T-helper 2 cell (primary cell): ENCODE measurements at regions not wholly inside any gene's neighbourhood (a gene's known extent, or its start where the extent isn't known, plus 50 kb on each side); places are given as distances from the start of the nearest gene placed in this dataset.
A peak's percentile ranks its signal among the peaks of the same experiment; 100 is the strongest.

Experiments
- DNase-seq, 5 experiments: peaks; one replicate each; pipeline versions ENCODE4 v3.0.0 to v3.0.0-alpha.2; 2012 to 2022

- no peak for DNase-seq
These were observed 53.1 kb upstream of the TRIM67 start for GRCh38 chr1:231108516-231109302.

- DNase-seq = no peak
These were observed 54.1 kb upstream of the TRIM67 start for GRCh38 chr1:231107600-231108326.

DNA sequence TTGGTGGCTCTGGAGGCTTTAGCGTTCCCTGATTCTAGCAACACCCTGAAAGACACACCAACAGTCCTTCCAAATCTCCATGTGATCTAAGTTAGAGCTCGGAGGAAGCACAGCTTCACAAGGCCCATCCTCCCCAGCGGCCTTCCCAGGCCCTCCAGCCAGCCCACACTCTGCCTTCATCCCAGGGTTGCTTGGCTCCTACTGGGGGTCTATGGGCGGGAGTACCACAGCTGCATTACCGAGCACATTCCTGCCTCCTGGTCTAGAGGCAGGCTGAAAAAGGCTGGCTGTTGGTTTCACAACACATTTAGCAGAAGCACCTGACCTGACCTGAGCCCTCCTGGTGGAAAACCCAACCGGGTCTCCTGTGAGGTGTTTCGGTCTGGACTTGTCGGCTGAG lies 54.7 kb upstream of the TRIM67 start:
- DNase-seq = no peak

DNA sequence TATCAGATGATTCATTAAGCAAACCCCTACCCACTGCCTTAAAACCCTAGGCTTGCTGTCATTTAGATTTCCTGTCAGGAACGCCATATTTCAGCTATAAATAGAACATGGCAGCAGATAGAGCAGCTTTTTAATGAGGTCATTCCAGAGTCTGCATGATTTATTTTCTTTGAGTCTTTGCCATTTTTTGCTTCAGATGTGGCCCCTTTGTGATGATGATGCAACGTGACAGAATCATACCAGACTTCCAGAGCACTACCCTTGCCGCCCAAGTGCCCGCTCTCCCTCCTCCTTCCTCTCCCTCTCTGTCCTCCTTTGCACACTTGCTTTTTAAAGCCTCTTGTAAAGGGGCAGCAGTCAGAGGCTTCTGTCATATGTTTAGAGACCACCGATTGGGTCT lies 55.5 kb upstream of the TRIM67 start:
- DNase-seq = no peak

DNA sequence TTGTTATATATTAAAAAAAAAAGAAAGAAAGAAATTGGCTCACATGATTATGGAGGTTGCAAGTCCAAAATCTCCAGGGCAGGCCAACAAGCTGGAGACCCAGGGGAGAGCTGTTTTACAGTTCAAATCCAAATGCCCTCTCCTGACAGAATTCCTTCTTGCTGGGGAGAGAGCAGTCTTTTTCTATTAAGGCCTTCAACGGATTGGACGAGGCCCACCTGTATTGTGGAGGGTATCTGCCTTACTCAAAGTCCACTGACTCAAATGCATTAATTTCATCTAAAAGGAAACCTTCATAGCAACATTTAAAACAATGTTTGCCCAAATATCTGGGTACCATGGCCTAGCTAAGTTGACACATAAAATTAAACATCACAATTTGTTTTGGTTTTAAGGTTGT lies 56.9 kb upstream of the TRIM67 start:
- no peak for DNase-seq

- DNase-seq = no peak
These were observed 57.9 kb upstream of the TRIM67 start for GRCh38 chr1:231103961-231104360.

DNA sequence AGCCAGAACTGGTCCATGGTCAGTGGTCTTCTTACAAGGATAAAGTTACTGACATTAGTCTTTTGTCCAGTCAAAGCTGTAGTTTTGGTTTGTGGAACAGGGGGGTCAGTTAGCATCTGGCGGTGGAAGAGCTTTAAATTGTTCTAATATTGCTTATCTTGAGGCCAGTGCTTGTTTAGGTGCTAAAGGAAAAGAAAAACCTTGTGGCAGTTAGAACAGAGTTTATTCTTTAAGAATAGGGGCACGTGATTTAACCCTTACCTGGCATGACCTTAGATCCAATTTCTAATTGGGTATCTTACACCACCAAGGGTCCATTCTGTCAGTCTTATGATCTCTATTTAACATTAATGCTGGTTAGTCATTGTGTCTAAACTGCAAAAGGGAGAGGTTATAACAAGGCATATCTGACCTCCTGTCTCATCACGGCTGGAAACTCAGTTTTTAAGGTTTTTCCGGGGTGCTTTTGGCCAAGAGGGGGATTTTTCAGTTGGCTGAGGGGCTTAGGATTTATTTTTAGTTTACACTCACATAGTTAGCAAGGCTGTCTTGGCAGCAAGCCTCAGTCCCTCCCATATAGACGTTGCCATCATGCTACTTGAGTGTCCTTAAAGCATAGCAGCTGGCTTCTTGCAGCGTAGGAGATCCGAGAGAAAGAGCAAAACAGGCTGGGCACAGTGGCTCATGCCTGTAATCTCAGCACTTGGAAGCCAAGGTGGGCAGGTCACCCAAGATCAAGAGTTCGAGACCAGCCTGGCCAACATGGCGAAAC lies 60.1 kb upstream of the FAM89A start:
- no peak for DNase-seq

DNA sequence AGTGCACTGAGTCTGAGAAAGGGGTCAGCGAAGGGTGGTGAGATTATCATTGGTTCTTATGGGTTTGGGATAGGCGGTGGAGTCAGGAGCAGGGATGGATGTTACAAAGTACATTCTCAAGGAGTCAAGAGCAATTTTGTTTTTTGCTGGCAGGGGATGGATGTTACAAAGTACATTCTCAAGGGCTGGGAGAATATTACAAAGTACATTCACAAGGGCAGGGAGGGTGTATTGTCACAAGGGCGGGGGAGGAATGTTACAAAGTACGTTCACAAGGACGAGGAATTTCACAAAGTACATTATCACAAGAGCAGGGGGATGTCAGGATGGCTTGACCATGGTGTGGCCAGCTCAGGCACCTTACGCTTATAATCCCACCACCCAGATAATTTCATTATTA lies 59.3 kb upstream of the FAM89A start:
- DNase-seq = no peak

GRCh38 chr1:231095595-231095994 lies 55.5 kb upstream of the FAM89A start:
- no peak for DNase-seq

DNA sequence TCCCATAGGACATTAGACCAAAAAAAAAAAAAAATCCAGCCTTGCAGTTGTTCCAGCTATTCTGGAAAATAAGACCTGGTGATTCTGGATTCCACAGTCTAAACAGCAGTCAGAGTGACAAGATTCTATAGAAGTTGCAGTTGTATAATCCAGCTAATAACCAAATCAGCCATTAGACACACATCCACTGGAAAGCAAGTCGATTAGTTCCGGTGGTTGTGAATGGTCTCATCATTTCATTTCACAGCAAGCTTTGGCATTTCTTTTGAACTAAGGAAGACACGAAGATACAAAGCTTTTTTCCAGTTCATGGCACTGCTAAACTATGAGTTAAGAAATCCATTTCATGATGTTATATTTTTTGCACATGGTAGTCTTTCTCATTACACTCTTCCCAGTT lies 54.4 kb upstream of the FAM89A start:
- DNase-seq = no peak

DNA sequence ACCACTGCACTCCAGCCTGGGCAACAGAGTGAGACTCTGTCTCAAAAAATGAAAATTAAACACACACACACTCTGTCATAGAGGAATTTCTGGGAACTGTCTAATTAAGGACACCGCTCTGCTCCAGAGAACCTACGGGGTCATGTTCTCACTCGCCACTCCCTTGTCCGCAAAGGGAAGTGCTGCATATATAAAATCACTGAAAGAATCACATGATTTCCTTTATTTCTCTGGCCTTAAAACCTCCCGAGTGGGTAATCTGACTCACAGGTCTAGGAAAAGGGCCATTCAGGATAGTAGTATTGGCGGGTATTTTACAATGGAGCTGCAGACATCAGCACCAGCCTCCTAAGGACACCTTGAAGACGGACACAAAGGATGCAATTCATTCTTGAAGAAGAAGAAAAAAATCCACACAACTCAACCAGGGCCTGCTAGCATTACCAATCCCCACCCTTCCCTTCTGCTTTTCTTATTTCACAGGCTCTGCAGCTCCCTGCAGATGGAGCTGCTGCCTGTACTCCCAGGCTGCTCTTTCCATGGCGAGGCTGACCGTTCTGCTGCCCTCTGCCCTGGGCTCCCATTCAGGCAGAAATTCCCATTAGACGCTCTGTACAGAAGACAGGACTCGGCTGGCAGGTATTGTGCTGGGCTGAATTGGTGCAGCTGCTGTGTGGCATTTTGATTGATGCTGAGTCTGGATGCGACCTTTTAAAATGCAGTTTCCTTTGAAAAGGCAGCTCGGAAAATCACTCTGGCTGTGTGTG lies 53.3 kb upstream of the FAM89A start:
- no peak for DNase-seq

- no peak for DNase-seq
These were observed 52.3 kb upstream of the FAM89A start for GRCh38 chr1:231092380-231092779.

DNA sequence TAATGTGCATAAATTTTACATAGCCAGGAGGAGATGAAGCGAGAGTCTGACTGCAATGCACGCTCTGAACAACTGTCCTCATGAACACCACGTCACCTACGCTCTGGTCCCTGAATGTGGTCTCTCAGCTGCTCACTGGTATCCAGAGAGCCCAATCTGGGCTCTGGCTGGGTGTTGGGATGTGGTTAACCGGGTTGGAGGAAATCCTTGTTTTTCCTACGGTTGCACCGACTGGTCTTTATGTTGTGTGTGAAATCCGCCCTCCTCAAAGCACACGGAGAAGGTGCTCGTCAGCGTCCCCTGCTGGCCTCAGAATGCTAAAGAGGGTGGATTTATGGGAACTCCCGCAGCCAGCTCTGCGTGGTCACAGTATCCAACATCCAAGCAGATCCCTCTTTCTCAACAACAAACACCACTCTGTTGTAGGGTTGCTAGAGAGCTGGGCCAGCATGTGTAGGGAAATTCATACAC lies 51.8 kb upstream of the FAM89A start:
- peak in 3 of 5 experiments; percentile 18 to 43 (median 20) for DNase-seq

- DNase-seq = no peak
These were observed 51.4 kb upstream of the FAM89A start for GRCh38 chr1:231091415-231091814.
